ENCODE measurements at regions not wholly inside any gene's neighbourhood (a gene's known extent, or its start where the extent isn't known, plus 50 kb on each side); places are given as distances from the start of the nearest gene placed in this dataset.

DNA sequence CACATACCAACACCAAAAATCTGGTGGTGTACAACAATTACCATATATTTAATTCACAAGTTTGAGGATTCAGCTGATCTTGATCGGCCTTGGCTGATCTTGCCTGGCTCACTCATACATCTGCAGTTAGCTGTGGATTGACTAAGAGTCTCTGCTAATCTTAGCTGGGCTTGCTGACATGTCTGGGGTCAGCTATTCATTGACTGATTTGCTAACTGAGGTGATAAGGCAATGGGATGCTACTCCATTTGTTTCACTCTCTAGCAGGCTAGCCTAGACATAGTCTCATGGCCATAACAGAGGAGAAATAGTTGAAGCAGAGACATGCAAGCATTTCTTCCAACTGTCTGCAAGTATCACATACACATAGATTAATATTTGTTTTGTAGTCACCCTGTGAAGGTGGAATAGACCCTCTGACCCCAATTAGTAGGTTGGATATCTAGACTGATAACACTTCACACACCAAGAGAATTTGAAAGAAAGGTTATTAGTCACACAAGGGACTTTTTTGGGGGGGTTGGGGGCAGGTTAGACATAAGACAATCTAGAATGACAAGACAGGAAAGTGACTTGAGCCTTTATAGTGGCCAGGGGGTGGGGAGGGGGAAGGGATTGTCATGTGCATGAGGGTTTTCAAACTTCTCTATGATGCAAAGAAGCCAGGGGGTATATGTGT is 142.3 kb downstream of the BARHL2 start:
- TF ChIP-seq, protein P1, sequence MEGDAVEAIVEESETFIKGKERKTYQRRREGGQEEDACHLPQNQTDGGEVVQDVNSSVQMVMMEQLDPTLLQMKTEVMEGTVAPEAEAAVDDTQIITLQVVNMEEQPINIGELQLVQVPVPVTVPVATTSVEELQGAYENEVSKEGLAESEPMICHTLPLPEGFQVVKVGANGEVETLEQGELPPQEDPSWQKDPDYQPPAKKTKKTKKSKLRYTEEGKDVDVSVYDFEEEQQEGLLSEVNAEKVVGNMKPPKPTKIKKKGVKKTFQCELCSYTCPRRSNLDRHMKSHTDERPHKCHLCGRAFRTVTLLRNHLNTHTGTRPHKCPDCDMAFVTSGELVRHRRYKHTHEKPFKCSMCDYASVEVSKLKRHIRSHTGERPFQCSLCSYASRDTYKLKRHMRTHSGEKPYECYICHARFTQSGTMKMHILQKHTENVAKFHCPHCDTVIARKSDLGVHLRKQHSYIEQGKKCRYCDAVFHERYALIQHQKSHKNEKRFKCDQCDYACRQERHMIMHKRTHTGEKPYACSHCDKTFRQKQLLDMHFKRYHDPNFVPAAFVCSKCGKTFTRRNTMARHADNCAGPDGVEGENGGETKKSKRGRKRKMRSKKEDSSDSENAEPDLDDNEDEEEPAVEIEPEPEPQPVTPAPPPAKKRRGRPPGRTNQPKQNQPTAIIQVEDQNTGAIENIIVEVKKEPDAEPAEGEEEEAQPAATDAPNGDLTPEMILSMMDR (IDR thresholded peaks at IDR 0.05), result no peak

DNA sequence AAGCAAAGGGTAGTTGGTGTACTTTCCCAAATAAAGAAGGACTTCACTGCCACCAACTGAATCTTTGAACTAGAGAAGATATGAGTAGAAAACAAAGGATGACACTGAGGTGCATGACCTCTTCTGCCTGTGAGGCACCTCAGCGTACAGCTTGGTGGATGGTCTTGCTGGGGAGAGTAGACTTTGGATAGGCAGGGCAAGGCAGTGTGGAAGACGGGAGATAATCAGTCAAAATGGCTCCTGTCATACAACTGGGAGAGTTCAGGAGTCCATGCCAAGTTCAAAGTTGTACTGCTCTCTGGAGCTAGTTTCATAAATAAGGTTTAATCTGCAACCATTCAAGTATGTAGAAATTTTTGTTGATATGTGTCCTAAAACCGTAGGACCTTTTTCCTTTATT is 143.4 kb downstream of the BARHL2 start:
- TF ChIP-seq, protein P1 (IDR thresholded peaks at IDR 0.05), result no peak

DNA sequence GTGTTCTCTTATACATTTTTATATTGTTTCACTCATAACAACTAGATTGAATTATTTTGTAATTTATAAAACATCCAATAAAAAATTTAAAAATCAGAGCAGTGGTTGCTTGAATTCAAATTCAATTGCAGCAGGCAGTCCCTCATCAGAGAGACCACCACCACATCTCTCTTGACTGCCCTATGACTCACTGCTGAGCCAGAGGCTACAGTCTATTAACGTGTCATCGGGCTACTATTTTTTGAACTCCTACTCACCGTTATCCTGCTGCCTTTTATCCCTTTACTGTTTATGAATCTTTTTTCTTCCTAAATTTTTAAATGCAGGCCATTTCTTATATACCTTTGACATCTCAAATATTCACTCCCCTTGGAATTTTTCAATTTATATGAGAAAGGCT is 144.7 kb downstream of the BARHL2 start:
- TF ChIP-seq, protein P1 (IDR thresholded peaks at IDR 0.05), result no peak

DNA sequence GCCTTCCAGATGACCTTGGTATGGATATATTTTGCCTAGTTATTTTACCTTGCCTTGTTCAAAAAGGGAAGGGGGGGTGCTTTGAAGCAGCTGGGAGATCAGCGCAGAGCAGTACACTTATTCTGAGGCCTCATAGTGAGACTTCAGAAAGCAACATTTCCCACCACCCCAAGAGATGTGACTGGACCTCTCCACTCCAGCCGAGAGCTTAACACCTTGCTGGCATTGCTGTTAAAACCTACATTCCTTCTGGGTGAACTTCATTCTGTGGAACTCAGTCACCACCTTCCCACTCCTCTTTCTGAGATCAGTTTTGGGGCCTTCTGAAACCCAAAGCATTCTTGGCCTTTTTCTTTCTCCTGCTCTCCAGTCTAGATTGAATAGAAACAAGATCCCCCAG is 148.7 kb downstream of the BARHL2 start:
- TF ChIP-seq, protein P1 (IDR thresholded peaks at IDR 0.05), result no peak

DNA sequence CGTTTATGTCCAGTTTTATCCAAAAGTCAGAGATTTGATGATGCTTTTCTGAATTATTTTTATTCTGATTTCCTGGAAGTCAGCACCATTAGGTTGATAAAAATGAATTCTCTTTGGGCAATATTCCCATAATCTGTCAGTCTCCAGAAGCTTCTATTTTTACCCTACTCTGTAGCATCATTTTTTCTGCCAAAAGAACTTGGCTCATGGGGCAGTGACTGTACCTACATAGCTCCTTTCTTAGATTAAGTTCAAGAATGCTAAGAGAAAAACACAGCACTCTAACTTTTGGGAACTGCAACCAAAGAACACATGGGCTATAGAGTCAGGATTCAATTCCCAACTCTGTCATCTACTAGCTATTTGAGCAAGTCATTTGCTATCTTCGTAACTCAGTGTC is 152.9 kb downstream of the BARHL2 start:
- TF ChIP-seq, protein P1 (IDR thresholded peaks at IDR 0.05), result no peak

DNA sequence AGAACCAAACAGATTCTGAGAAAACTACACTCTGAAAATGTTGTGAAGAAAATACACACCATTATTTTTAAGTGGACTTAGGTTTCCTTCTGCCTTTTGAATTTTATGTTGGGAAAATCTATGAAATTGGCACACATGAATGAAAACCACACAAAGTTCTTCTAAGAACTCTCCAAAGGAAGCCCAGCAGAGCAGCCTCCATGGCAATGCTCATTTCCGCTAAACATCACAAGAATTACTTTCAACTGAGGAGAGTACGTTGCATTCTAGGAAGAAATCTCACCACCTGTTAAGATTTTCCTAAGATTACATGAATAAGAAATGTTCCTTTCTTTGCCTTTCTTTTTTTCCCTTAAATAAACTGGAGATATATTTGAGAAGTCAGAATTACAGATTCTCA is 154.2 kb downstream of the BARHL2 start:
- TF ChIP-seq, protein P1 (IDR thresholded peaks at IDR 0.05), result no peak

DNA sequence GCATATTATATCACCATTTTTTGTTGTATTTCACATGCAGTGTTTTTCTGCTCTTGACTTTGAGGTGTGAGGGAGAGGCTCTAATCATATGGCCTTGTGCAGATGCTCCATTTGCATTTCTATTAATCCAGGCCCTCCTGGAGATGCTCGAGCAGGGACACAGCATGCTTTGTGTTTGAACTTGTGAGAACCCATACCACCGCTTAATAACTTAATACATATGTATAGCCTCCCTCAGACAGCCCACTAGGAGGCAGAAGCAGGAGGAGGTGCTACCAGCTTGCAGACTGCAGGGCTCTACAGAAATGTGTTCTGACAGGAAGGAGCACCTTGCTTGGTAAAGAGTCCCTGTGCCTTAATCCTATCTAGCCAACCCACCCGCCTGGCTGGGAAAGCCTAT is 155.2 kb downstream of the BARHL2 start:
- TF ChIP-seq, protein P1 (IDR thresholded peaks at IDR 0.05), result no peak
